BLaER1 (cell line): ENCODE measurements at regions not wholly inside any gene's neighbourhood (a gene's known extent, or its start where the extent isn't known, plus 50 kb on each side); places are given as distances from the start of the nearest gene placed in this dataset.

Experiments
- H3K27ac ChIP-seq: shearing (Covaris generic); formaldehyde crosslinking; 2 replicates; pipeline ENCODE4 v1.8.1; 2022
- H3K27me3 ChIP-seq: shearing (Covaris generic); formaldehyde crosslinking; 2 replicates; pipeline ENCODE4 v1.8.1; 2022
- H3K36me3 ChIP-seq: shearing (Covaris generic); formaldehyde crosslinking; 2 replicates; pipeline ENCODE4 v1.8.1; 2022
- H3K4me1 ChIP-seq: shearing (Covaris generic); formaldehyde crosslinking; 2 replicates; pipeline ENCODE4 v1.8.1; 2022
- H3K4me2 ChIP-seq: shearing (Covaris generic); formaldehyde crosslinking; 2 replicates; pipeline ENCODE4 v1.8.1; 2022
- H3K4me3 ChIP-seq: shearing (Covaris generic); formaldehyde crosslinking; 2 replicates; pipeline ENCODE4 v1.8.1; 2022
- H3K9ac ChIP-seq: shearing (Covaris generic); formaldehyde crosslinking; 2 replicates; pipeline ENCODE4 v1.8.1; 2022
- H3K9me3 ChIP-seq: shearing (Covaris generic); formaldehyde crosslinking; 2 replicates; pipeline ENCODE4 v1.8.1; 2022
- H4K20me1 ChIP-seq: shearing (Covaris generic); formaldehyde crosslinking; 2 replicates; pipeline ENCODE4 v1.8.1; 2022
- Cebpa-rat ChIP-seq: shearing (Covaris generic); IDR thresholded peaks from 2 replicates; pipeline ENCODE4 v1.8.1; 2022

DNA sequence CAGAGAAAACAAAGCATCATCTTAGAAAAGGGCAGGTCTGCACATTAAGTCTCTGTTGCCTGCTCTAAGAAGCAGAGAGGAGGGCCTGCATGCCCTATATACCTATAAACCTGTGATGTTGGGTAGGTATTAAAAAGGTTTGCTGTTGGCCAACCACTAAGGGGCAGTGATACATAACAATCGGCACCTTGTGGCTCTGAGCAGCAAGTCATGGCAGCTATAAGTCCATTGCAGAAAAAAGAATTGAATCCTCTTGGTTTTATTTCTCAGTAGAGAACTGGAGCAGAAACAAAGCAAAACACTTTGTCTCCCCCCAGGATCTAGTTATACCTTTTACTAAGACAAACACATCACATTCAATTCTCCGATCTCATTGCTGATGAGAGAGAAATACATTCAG lies 1364.4 kb downstream of the STIM2 start:
- no peak for TF ChIP-seq Cebpa-rat
- H3K27me3 ChIP-seq: no peaks in the 10 kb centered on the region
- no peaks in the 10 kb centered on the region for H3K4me1 ChIP-seq
- no peaks in the 10 kb centered on the region for H4K20me1 ChIP-seq
- no peaks in the 10 kb centered on the region for H3K9me3 ChIP-seq
- no peak overlapping the region for H3K4me3 ChIP-seq
- no peak overlapping the region for H3K9ac ChIP-seq
- no peaks in the 10 kb centered on the region for H3K36me3 ChIP-seq
- H3K27ac ChIP-seq: no peak overlapping the region
- no peak overlapping the region for H3K4me2 ChIP-seq

GRCh38 chr4:28225689-28226353 lies 1365.2 kb downstream of the STIM2 start:
- Histone ChIP-seq H4K20me1 (no peaks in the 10 kb centered on the region), H3K9ac (no peak overlapping the region), H3K36me3 (no peaks in the 10 kb centered on the region), H3K27me3 (no peaks in the 10 kb centered on the region), H3K27ac (no peak overlapping the region), H3K4me2 (no peak overlapping the region), H3K4me1 (no peaks in the 10 kb centered on the region), H3K9me3 (no peaks in the 10 kb centered on the region), H3K4me3 (no peak overlapping the region)
- TF ChIP-seq Cebpa-rat: no peak

- H3K27ac ChIP-seq: no peak overlapping the region
- no peaks in the 10 kb centered on the region for H3K36me3 ChIP-seq
- no peaks in the 10 kb centered on the region for H3K9me3 ChIP-seq
- no peaks in the 10 kb centered on the region for H3K27me3 ChIP-seq
- no peaks in the 10 kb centered on the region for H4K20me1 ChIP-seq
- no peak overlapping the region for H3K9ac ChIP-seq
- H3K4me3 ChIP-seq: no peak overlapping the region
- TF ChIP-seq Cebpa-rat: no peak
- H3K4me2 ChIP-seq: no peak overlapping the region
- no peaks in the 10 kb centered on the region for H3K4me1 ChIP-seq
Observed at GRCh38 chr4:28226962-28227361, 1366.3 kb downstream of the STIM2 start.

- H3K9ac ChIP-seq: no peak overlapping the region
- no peak overlapping the region for H3K4me3 ChIP-seq
- no peaks in the 10 kb centered on the region for H3K36me3 ChIP-seq
- H3K4me2 ChIP-seq: no peak overlapping the region
- H3K27me3 ChIP-seq: no peaks in the 10 kb centered on the region
- H3K4me1 ChIP-seq: no peaks in the 10 kb centered on the region
- H4K20me1 ChIP-seq: no peaks in the 10 kb centered on the region
- no peak for TF ChIP-seq Cebpa-rat
- H3K27ac ChIP-seq: no peak overlapping the region
- no peaks in the 10 kb centered on the region for H3K9me3 ChIP-seq
Observed at GRCh38 chr4:28227764-28228163, 1367.1 kb downstream of the STIM2 start.

- Histone ChIP-seq H3K27me3 (no peaks in the 10 kb centered on the region), H3K4me2 (no peak overlapping the region), H3K4me1 (no peaks in the 10 kb centered on the region), H3K36me3 (no peaks in the 10 kb centered on the region), H3K27ac (no peak overlapping the region), H3K9me3 (no peaks in the 10 kb centered on the region), H3K4me3 (no peak overlapping the region), H3K9ac (no peak overlapping the region), H4K20me1 (no peaks in the 10 kb centered on the region)
- TF ChIP-seq Cebpa-rat: no peak
Observed at GRCh38 chr4:28228561-28229491, 1368.2 kb downstream of the STIM2 start.

- Histone ChIP-seq H4K20me1 (no peaks in the 10 kb centered on the region), H3K27me3 (no peaks in the 10 kb centered on the region), H3K4me3 (no peak overlapping the region), H3K36me3 (no peaks in the 10 kb centered on the region), H3K4me2 (no peak overlapping the region), H3K9ac (no peak overlapping the region), H3K4me1 (no peaks in the 10 kb centered on the region), H3K27ac (no peak overlapping the region), H3K9me3 (no peaks in the 10 kb centered on the region)
- no peak for TF ChIP-seq Cebpa-rat
Observed at GRCh38 chr4:28232376-28232775, 1371.7 kb downstream of the STIM2 start.

DNA sequence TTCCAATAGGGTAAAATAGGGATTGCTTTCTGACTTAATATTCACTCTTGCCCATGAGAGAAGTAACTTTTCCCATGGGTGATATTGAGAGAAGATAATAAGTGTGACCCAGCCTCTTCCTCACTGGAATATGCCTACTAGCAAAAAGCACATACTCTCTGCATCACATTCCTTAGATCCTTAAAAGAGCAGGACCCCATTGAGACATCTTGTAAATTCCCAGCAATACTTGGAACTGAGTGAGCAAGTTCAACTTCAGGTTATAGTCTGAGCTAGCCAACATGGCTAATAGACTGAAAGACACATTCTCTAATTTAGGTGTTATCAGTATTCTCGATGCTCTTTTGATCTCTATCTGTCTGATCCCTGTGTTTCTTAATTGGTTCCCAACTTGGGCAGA lies 1372.3 kb downstream of the STIM2 start:
- no peak for TF ChIP-seq Cebpa-rat
- Histone ChIP-seq H3K27ac (no peak overlapping the region), H3K27me3 (no peaks in the 10 kb centered on the region), H3K4me1 (no peaks in the 10 kb centered on the region), H3K4me3 (no peak overlapping the region), H3K36me3 (no peaks in the 10 kb centered on the region), H3K4me2 (no peak overlapping the region), H3K9ac (no peak overlapping the region), H4K20me1 (no peaks in the 10 kb centered on the region), H3K9me3 (no peaks in the 10 kb centered on the region)

DNA sequence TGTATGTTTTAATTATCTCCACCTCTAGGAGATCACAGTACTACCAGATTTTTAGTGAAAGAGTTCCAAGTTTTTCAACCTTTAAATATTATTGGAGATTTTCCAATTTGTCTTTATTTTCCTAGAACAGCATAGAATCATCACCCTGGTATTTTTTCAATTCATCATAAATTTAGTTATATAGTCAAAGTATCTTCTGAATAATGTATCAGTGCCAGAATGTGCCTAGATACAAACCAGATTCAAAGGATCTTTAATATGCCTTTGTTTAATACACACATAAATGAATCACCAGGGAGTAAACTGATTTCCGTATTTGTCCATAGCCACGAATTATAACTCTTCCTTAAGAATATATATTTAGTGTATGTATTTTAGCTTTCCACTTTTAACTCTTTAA lies 1373.1 kb downstream of the STIM2 start:
- TF ChIP-seq Cebpa-rat: no peak
- no peak overlapping the region for H3K27ac ChIP-seq
- no peak overlapping the region for H3K4me2 ChIP-seq

GRCh38 chr4:28238876-28239275 lies 1378.2 kb downstream of the STIM2 start:
- Histone ChIP-seq H3K4me3 (no peak overlapping the region), H3K4me2 (no peak overlapping the region), H3K27me3 (no peaks in the 10 kb centered on the region), H3K4me1 (no peaks in the 10 kb centered on the region), H3K9me3 (no peaks in the 10 kb centered on the region), H3K9ac (no peak overlapping the region), H3K27ac (no peak overlapping the region), H3K36me3 (no peaks in the 10 kb centered on the region), H4K20me1 (no peaks in the 10 kb centered on the region)
- no peak for TF ChIP-seq Cebpa-rat

More for the DNA sequence above, 1373.1 kb downstream of the STIM2 start:
- Histone ChIP-seq H4K20me1 (no peaks in the 10 kb centered on the region), H3K9me3 (no peaks in the 10 kb centered on the region), H3K9ac (no peak overlapping the region), H3K36me3 (no peaks in the 10 kb centered on the region), H3K27me3 (no peaks in the 10 kb centered on the region), H3K4me3 (no peak overlapping the region), H3K4me1 (no peaks in the 10 kb centered on the region)

- no peaks in the 10 kb centered on the region for H3K9me3 ChIP-seq
- H3K27ac ChIP-seq: no peak overlapping the region
- TF ChIP-seq Cebpa-rat: no peak
- no peak overlapping the region for H3K9ac ChIP-seq
- H3K4me1 ChIP-seq: no peaks in the 10 kb centered on the region
- no peaks in the 10 kb centered on the region for H3K27me3 ChIP-seq
- H3K4me2 ChIP-seq: no peak overlapping the region
- no peaks in the 10 kb centered on the region for H3K36me3 ChIP-seq
- H4K20me1 ChIP-seq: no peaks in the 10 kb centered on the region
- no peak overlapping the region for H3K4me3 ChIP-seq
Observed at GRCh38 chr4:28241021-28241420, 1380.4 kb downstream of the STIM2 start.
